ENCODE measurements at regions not wholly inside any gene's neighbourhood (a gene's known extent, or its start where the extent isn't known, plus 50 kb on each side); places are given as distances from the start of the nearest gene placed in this dataset.

GRCh38 chr4:104795264-104795939 lies 300.7 kb upstream of the CXXC4 start:
- H3K4me1 ChIP-seq (ENCODE audit: control insufficient read depth, insufficient read depth, low read length): no peaks in the 10 kb centered on the region
- no peak overlapping the region for H3K4me3 ChIP-seq (ENCODE audit: low read length)
- H3K9me3 ChIP-seq (ENCODE audit: control insufficient read depth, low read length): no peaks in the 10 kb centered on the region
- WGBS, 2 experiments (ENCODE audit: insufficient coverage in 1 of 2, insufficient read length in 1 of 2): 0 to 45% methylated on average over 1 to 2 of the region's 2 CpGs
- TF ChIP-seq CTCF (conservative IDR thresholded peaks at IDR 0.05): no peak
- no peak for DNase-seq
- no peaks in the 10 kb centered on the region for H3K36me3 ChIP-seq (ENCODE audit: control insufficient read depth, insufficient read depth, low read length)
- Mint-ChIP-seq H3K4me1 (no peaks in the 10 kb centered on the region), H3K36me3 (ENCODE audit: low read depth) (no peaks in the 10 kb centered on the region), H3K4me3 (no peak overlapping the region), H3K27me3 (ENCODE audit: insufficient read depth) (no peaks in the 10 kb centered on the region), H3K27ac (no peak overlapping the region), H3K9me3 (peaks cover 3% of the 10 kb centered on the region)
- H3K27ac ChIP-seq (ENCODE audit: low read depth, low read length): no peak overlapping the region
- no peak overlapping the region for H3K9ac ChIP-seq (ENCODE audit: extremely low read depth, low read length, poor library complexity, severe bottlenecking)
- no peaks in the 10 kb centered on the region for H3K27me3 ChIP-seq (ENCODE audit: control insufficient read depth, insufficient read depth, low read length, poor library complexity, severe bottlenecking)

- WGBS, 2 experiments (ENCODE audit: insufficient coverage in 1 of 2, insufficient read length in 1 of 2): 97% methylated on average over 3 of the region's 3 CpGs; no CpG with 5 or more reads in 1 of the 2 experiments
- Mint-ChIP-seq H3K4me1 (no peaks in the 10 kb centered on the region), H3K36me3 (ENCODE audit: low read depth) (no peaks in the 10 kb centered on the region), H3K27ac (no peak overlapping the region), H3K27me3 (ENCODE audit: insufficient read depth) (peaks cover 2% of the 10 kb centered on the region), H3K9me3 (peaks cover 3% of the 10 kb centered on the region), H3K4me3 (no peak overlapping the region)
- TF ChIP-seq CTCF (conservative IDR thresholded peaks at IDR 0.05): peak; percentile 60
- no peak overlapping the region for H3K4me3 ChIP-seq (ENCODE audit: low read length)
- no peaks in the 10 kb centered on the region for H3K4me1 ChIP-seq (ENCODE audit: control insufficient read depth, insufficient read depth, low read length)
- DNase-seq: peak; percentile 50
- no peaks in the 10 kb centered on the region for H3K27me3 ChIP-seq (ENCODE audit: control insufficient read depth, insufficient read depth, low read length, poor library complexity, severe bottlenecking)
- no peak overlapping the region for H3K9ac ChIP-seq (ENCODE audit: extremely low read depth, low read length, poor library complexity, severe bottlenecking)
- H3K36me3 ChIP-seq (ENCODE audit: control insufficient read depth, insufficient read depth, low read length): no peaks in the 10 kb centered on the region
- no peak overlapping the region for H3K27ac ChIP-seq (ENCODE audit: low read depth, low read length)
- no peaks in the 10 kb centered on the region for H3K9me3 ChIP-seq (ENCODE audit: control insufficient read depth, low read length)
Observed at GRCh38 chr4:104811727-104812126, 317.0 kb upstream of the CXXC4 start.

- Histone ChIP-seq H3K9ac (ENCODE audit: extremely low read depth, low read length, poor library complexity, severe bottlenecking) (no peak overlapping the region), H3K9me3 (ENCODE audit: control insufficient read depth, low read length) (no peaks in the 10 kb centered on the region), H3K27ac (ENCODE audit: low read depth, low read length) (no peak overlapping the region), H3K4me1 (ENCODE audit: control insufficient read depth, insufficient read depth, low read length) (no peaks in the 10 kb centered on the region), H3K27me3 (ENCODE audit: control insufficient read depth, insufficient read depth, low read length, poor library complexity, severe bottlenecking) (no peaks in the 10 kb centered on the region), H3K36me3 (ENCODE audit: control insufficient read depth, insufficient read depth, low read length) (no peaks in the 10 kb centered on the region), H3K4me3 (ENCODE audit: low read length) (no peak overlapping the region)
- Mint-ChIP-seq H3K27me3 (ENCODE audit: insufficient read depth) (peaks cover 2% of the 10 kb centered on the region), H3K27ac (no peak overlapping the region), H3K9me3 (no peaks in the 10 kb centered on the region), H3K4me1 (no peaks in the 10 kb centered on the region), H3K36me3 (ENCODE audit: low read depth) (no peaks in the 10 kb centered on the region), H3K4me3 (no peak overlapping the region)
- WGBS, 2 experiments (ENCODE audit: insufficient coverage in 1 of 2, insufficient read length in 1 of 2): 89 to 100% methylated on average over 1 of the region's 1 CpG
- no peak for DNase-seq
- no peak for TF ChIP-seq CTCF (conservative IDR thresholded peaks at IDR 0.05)
Observed at GRCh38 chr4:104815665-104816064, 321.0 kb upstream of the CXXC4 start.
